Gastroesophageal sphincter (tissue), 3 donors: ENCODE measurements at regions not wholly inside any gene's neighbourhood (a gene's known extent, or its start where the extent isn't known, plus 50 kb on each side); places are given as distances from the start of the nearest gene placed in this dataset.

ENCODE experiments used
- CTCF ChIP-seq, 4 experiments: fragments of 200-600 bp in 2 of 4; fragments of 450-650 bp in 2 of 4; sonication (generic) in 1 of 4; IDR thresholded peaks; one replicate each; pipeline ENCODE4 v1.5.1; 2017 to 2019; ENCODE audit warnings: antibody characterized with exemption in 4 of 4, mild to moderate bottlenecking in 2 of 4, moderate library complexity in 2 of 4
- POLR2A ChIP-seq, 2 donors: fragments of 450-650 bp; IDR thresholded peaks; one replicate each; pipeline ENCODE4 v1.6.1; 2017; ENCODE audit warnings: antibody characterized with exemption in 2 of 2, mild to moderate bottlenecking in 2 of 2, moderate library complexity in 1 of 2

- no peak for TF ChIP-seq CTCF (IDR thresholded peaks at IDR 0.05)
- no peak for TF ChIP-seq POLR2A (IDR thresholded peaks at IDR 0.05)
Measured at GRCh38 chr20:57793421-57793820, 83.6 kb upstream of the PMEPA1 start.
